GM18909 (cell line): ENCODE measurements at regions not wholly inside any gene's neighbourhood (a gene's known extent, or its start where the extent isn't known, plus 50 kb on each side); places are given as distances from the start of the nearest gene placed in this dataset.
"Not testable (repeated sequence)": the region's sequence is repeated elsewhere in the genome, so short reads cannot be mapped to it uniquely, and the experiment has no call there.

Experiments used
- ATAC-seq: cut with Tn5 transposase; IDR thresholded peaks from one replicate; pipeline ENCODE4 v1.9.1; 2021; ENCODE audit warnings: mild to moderate bottlenecking; ENCODE audit not compliant: unreplicated experiment, poor library complexity

GRCh38 chr2:21328177-21328576 is 204.4 kb downstream of the TDRD15 start:
- no peak for ATAC-seq

GRCh38 chr2:21330786-21331391 is 207.1 kb downstream of the TDRD15 start:
- ATAC-seq: no peak

GRCh38 chr2:21331625-21332370 is 208.0 kb downstream of the TDRD15 start:
- no peak for ATAC-seq

- ATAC-seq: no peak
Observed at GRCh38 chr2:21332993-21333625, 209.3 kb downstream of the TDRD15 start.

GRCh38 chr2:21333684-21334083 is 209.9 kb downstream of the TDRD15 start:
- no peak for ATAC-seq

GRCh38 chr2:21346984-21347383 is 223.2 kb downstream of the TDRD15 start:
- no peak for ATAC-seq

GRCh38 chr2:21353879-21354679 is 230.3 kb downstream of the TDRD15 start:
- ATAC-seq: no peak

- no peak for ATAC-seq
Observed at GRCh38 chr2:21356086-21356856, 232.5 kb downstream of the TDRD15 start.

- no peak for ATAC-seq
Observed at GRCh38 chr2:21356857-21357255, 233.1 kb downstream of the TDRD15 start.

- no peak for ATAC-seq
Observed at GRCh38 chr2:21358976-21359375, 235.2 kb downstream of the TDRD15 start.

- ATAC-seq: no peak
Observed at GRCh38 chr2:21361384-21361783, 237.6 kb downstream of the TDRD15 start.

GRCh38 chr2:21361957-21362486 is 238.3 kb downstream of the TDRD15 start:
- ATAC-seq: no peak

GRCh38 chr2:21363364-21363763 is 239.6 kb downstream of the TDRD15 start:
- ATAC-seq: no peak

- no peak for ATAC-seq
Observed at GRCh38 chr2:21367421-21367820, 243.7 kb downstream of the TDRD15 start.

- no peak for ATAC-seq
Observed at GRCh38 chr2:21369787-21370186, 246.0 kb downstream of the TDRD15 start.

GRCh38 chr2:21371499-21372003 is 247.8 kb downstream of the TDRD15 start:
- no peak for ATAC-seq

- ATAC-seq: no peak
Observed at GRCh38 chr2:21372654-21373053, 248.9 kb downstream of the TDRD15 start.

GRCh38 chr2:21376864-21377263 is 253.1 kb downstream of the TDRD15 start:
- ATAC-seq: no peak

GRCh38 chr2:21379140-21379539 is 255.4 kb downstream of the TDRD15 start:
- ATAC-seq: no peak

- not testable (repeated sequence) for ATAC-seq
Observed at GRCh38 chr2:21379668-21380067, 255.9 kb downstream of the TDRD15 start.
